ENCODE measurements at regions not wholly inside any gene's neighbourhood (a gene's known extent, or its start where the extent isn't known, plus 50 kb on each side); places are given as distances from the start of the nearest gene placed in this dataset.

- TF ChIP-seq FOXA1 (IDR thresholded peaks at IDR 0.05) (no peak), SP1 (IDR thresholded peaks at IDR 0.05) (no peak), LEF1 (IDR thresholded peaks at IDR 0.05; ENCODE audit: borderline replicate concordance) (no peak), ARNT (IDR thresholded peaks at IDR 0.05) (no peak), ZNF384 (IDR thresholded peaks at IDR 0.05) (no peak), HDGF (IDR thresholded peaks at IDR 0.05; ENCODE audit: borderline replicate concordance) (no peak), ELF4 (IDR thresholded peaks at IDR 0.05) (no peak), BHLHE40 (IDR thresholded peaks at IDR 0.05; ENCODE audit: borderline replicate concordance) (no peak), FOXM1 (IDR thresholded peaks at IDR 0.05; ENCODE audit: borderline replicate concordance) (no peak), TARDBP (IDR thresholded peaks at IDR 0.05) (no peak), FOXK2 (IDR thresholded peaks at IDR 0.05) (no peak), PKNOX1 (IDR thresholded peaks at IDR 0.05) (no peak), NFRKB (IDR thresholded peaks at IDR 0.05) (no peak), L3MBTL2 (conservative IDR thresholded peaks at IDR 0.05) (no peak)
These were observed 262.0 kb downstream of the HIVEP2 start for GRCh38 chr6:142682985-142683384.

All from HEK293T (cell line).